Colon (tissue), 2 donors: ENCODE measurements at regions not wholly inside any gene's neighbourhood (a gene's known extent, or its start where the extent isn't known, plus 50 kb on each side); places are given as distances from the start of the nearest gene placed in this dataset.
"Not testable (repeated sequence)": the region's sequence is repeated elsewhere in the genome, so short reads cannot be mapped to it uniquely, and the experiment has no call there.

Experiments
- FAIRE-seq: peaks from 2 replicates; lab custom pipeline; 2012; peaks lifted over from hg19 to GRCh38; lab: Jason Lieb, UNC
- donor health status: control.
- donor health status: control.

DNA sequence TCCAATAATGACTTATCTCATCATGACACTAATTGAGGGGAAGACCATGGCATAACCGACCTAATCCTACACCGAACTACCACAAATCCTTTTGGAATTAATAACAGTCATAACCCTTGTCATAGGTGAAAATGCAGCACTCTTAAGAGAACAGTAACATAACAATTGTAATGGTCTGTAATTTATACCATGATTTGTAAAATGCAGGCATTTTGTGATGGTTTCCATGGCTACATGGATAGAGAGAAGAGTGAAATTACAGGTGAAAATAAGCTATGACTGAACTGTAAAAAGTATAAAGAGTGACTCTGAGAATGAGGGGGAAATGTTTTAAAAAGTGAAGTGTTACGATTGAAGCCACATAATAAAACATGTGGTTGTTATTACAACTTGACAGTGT, 494.1 kb upstream of the SLC39A10 start:
- no peak for FAIRE-seq

DNA sequence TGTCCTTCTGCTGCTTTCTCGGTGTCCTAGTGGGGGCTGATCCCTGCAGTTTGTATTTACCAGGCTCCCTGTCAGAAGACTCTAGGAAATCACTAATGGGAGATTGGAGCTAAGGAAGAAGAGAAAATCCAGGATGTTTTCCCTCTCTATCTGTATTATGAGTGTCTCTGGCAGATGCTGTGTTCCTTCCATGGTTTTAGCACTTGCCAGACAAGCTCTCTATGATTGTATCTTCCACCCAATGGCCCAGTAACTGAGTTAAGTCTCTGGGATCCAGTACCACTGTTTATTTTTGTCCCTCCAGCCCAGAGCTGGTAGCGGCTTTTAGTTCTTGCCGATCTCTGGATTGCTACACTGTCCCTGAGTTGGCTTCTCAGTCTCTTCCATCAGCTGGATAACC, 494.8 kb upstream of the SLC39A10 start:
- FAIRE-seq: no peak

DNA sequence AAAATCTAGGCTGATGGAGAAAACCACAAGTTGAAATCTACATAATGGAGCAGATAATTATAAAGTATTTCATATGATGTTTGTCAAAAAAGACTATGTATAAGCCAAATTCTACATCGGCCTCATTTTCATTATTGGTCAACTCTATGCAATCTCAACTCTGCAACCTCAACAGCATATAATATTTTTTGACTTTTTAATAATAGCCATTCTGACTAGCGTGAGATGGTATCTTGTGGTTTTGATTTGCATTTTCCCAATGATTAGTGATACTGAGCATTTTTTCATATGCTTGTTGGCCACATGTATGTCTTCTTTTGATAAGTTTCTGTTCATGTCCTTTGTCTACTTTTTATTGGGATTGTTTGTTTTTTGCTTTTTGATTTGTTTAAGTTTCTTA, 496.1 kb upstream of the SLC39A10 start:
- FAIRE-seq: no peak

DNA sequence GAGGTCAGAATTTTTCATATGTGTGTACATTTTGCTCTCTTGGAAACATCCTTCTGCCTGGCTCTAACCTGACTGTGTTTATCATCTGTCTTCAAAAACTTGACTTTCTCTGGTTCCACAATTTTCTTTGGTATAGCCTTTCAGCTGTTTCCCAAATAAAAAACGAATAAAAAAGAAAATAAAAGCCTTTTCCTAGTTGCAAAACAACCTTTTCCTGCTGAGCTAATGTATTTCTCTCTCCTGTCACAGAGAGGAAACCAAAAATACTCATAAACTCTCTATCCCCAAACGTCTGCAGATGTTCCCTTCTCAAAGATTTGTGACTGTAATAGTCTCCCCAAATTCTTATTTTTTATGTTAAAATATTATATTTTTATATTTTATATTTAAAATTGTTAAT, 505.3 kb upstream of the SLC39A10 start:
- no peak for FAIRE-seq

DNA sequence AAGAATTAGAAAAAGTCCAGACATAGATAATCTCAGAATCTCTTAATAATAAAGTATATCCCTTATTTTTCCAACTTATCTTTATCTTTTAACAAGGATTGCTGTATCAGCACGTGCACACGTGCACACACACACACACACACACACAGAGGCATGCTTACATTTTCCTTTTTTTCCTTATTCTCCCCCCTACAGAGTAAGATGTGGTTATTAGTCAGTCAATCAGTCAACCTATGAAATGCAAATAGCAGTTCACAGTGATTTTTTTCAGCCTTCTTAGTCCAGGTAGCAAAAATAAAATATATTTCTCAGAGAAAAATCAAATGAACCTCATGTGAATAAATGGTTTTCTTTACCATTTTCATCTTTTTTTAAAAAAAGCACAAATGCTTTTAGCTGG, 506.2 kb upstream of the SLC39A10 start:
- FAIRE-seq: no peak

DNA sequence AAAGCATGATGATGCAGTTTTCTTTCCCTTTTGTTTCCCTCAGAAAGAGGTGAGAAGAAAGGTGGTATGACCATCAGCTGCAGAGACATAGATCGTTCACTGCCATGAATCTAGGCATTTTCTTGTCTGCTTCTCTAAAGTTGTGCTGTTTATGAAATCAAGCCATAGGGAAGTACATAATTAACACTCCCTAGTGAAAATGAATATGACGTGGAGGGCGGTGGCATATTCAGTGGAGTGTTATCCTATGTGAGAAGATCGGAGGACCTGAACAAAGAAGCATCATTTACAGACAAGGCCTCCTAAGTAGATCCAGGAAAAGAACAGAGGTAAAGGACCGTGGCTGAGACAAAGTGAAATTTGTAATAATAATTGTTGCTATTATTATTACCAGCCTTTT, 509.0 kb upstream of the SLC39A10 start:
- no peak for FAIRE-seq

DNA sequence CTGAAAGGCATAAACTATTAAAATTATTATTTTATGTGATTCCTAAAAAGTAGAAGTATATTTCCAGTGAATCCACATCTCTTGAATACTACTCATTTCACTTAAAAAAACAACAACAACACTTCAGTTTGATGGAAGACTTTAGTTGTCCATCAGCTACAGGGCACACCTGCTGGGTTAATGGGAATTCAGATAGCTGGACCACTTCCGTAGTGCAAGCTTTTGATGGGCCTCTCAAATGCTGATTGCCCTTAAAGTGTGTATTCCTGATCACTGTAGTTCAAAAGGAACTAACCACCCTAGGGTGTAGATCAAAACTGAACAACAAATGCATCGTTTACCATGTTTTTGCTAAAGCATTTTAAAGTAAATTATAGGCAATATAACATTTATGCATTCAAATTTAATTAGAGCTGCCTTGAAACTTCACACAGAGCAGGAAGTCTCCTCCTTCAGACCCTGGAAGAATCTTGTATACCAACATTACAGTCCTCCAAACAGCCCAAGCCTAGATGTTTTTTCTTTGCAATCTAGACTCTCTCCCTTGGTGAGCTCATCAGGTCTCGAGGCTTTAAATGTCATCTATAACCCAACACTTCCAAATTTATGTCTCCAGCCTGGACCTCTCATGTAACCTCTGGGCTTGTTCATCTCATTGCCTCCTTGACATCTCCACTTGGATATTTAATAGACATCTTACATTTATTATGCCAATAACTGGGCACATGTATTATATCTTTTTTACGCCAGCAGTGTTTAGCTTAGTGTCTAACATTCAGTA, 510.1 kb upstream of the SLC39A10 start:
- FAIRE-seq: no peak

DNA sequence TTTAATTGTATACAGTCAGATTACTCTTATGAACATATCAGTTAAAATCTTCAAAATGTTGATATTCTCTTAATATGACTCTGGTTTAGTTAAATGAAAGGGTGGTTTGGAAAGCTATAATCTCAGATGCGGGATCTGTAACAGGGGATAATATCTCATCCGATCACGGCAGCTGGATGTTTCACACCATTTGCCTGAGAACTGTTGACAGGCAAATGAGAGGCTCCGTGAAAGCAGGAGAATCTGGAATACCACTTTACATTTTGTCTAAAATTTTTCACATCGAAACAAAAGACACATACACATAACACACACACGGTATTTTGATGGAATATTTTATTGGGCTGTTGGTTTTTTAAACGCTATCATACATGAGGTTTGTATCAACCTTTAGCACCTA, 518.6 kb upstream of the SLC39A10 start:
- FAIRE-seq: no peak

DNA sequence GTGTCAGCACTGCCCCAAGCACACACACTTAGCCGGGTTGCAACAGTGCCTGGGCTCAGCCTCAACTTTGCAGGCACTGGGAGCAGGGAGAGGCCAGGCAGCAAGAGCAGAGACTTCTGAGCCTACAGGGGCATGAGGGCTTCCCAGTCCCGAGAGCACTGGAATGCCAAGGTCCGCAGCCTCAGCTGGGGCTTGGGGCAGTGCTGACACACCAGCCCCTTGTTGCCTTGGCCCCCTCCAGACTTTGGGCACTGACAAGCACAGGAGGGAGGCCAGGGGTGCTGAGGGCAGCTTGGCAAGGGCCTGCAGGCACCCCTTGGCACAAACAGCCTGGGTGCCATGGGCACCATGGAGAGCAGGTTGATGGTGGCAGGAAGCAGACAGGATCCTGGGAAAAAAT, 531.1 kb upstream of the SLC39A10 start:
- not testable (repeated sequence) for FAIRE-seq

DNA sequence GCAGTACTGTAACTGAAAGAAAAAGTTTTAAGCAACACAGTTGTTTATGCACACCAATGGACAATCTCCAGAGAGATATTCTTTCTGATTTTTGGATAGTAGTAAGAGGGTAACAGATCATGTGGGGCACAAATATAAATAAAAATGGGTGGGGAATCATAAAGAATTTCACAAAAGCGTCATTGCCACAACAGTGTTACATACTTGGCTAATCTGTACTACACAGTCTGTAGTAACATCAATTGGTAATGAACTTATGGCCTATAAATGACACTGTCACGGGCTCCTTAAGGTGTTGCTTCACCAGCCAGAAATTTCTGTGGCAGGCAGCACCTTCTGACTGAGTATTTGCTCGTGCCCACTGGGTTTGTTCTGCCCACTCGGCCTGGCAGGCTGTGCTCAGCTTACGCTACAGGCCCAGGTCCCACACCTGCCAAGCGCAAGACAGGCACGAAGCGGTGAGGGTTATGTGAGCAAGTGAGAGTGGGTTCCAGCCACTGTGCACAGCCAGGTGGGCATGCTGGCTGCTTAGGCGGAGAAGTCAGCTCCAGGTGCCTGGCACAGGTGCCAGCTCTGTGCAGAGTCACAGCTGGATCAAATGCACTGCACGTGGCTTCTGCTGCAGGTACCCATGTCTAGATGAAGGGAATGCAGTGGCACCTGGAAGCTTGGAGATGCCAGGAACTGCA, 532.5 kb upstream of the SLC39A10 start:
- FAIRE-seq: no peak

DNA sequence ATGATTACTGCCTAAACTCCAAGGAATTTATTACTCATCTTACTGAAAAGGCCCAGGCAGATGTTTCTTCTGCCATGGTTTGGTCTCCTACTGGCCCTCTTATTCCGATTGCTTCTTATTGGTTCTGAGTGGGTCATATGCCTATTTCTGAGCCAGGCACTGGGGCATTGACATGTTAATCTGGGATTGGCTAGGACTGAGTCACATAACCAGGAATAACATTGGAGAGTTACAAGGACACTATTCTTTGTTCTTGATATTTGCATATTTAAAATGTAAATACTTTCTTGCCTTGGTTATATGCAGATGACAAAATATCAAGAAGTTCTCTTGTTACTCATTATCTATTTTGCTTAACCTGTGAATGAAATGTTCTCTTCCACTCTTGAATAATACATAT, 534.4 kb upstream of the SLC39A10 start:
- no peak for FAIRE-seq

DNA sequence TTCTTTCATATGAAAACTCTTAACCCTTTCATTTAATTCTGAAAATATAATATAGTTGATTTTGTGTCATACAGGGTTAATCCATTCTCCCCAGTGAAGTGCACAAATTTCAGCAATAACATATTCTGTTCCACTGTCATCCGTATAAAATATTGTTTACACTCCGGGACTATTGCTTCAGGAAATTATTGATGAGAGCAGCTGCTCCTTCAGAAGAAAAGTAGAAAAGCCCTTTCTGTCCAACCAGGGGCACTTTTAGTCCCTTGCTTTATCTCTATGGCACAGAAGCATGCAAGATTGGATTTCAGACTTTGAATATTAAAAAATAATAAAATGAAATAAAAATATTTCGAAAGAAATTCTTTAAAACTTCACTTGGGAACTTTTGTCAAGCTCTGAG, 535.7 kb upstream of the SLC39A10 start:
- no peak for FAIRE-seq

DNA sequence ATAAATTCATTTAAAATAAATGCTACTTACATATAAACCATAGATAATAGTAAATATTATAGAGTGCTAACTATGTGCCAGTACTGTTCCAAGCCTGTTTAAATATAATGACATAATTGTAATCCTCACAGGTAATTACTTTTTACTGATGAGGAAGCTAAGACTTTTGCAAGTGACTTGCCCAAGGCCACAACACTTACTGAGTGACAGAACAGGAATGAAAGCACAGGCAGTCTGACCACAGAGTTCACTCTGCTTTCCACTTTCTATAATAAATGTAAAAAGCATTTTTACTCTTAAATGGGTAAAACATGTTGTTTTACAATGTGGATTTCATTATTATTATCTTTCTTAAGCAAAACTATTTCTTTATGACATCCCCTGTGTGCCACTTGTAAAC, 537.8 kb upstream of the SLC39A10 start:
- FAIRE-seq: no peak

DNA sequence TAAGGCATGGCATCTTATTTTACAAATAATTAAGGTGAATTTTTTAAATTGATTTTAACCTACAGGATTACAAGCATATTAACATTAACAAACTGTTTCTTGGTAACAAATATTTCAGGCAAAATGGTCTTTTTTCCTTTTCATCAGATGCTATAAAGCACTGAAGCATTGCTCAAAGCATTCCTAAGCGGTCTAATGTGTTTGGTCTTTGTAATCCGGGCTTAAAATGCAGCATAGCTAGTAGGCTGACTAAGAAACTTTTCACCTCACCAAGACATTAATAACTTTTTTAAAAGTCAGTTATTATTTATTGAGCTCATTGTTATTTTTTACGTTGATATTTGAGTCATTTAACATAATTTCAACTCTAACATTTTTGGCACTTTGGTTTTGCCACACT, 538.8 kb upstream of the SLC39A10 start:
- no peak for FAIRE-seq

DNA sequence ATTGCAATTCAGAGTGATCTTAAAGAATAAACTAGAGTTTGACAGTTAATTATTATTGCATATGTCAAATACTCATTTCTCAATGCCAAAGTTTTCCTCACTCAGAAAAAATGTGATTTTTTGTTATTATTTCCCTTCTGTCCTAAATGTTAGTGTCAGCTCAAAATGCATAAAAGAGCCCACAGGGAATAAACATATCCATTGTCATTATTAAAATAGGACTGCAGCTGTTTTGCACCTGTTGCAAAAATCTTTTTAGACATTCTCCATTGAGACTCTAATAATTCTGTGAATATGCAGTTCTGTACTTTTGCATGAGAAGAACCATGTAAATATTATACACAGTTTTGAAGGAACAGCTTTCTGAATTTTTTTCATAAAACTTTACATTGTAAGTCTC, 540.0 kb upstream of the SLC39A10 start:
- FAIRE-seq: no peak

DNA sequence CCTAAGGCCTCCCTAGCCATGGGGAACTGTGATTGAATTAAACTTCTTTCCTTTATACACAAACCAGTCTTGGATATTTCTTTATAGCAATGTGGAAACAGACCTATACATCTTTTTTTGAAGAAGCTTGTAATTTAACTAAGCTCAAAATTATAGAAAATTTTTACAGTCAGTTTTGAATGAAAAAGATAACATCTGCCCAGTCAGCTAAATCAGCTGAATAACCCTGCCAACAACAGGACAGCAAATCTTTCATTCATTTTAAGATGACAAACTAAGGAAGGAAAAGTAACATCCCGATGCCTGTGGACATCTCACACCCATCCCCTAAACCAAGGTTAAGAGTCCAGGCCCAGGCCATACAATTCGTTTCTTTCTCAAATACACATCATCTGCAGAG, 541.3 kb upstream of the SLC39A10 start:
- no peak for FAIRE-seq

DNA sequence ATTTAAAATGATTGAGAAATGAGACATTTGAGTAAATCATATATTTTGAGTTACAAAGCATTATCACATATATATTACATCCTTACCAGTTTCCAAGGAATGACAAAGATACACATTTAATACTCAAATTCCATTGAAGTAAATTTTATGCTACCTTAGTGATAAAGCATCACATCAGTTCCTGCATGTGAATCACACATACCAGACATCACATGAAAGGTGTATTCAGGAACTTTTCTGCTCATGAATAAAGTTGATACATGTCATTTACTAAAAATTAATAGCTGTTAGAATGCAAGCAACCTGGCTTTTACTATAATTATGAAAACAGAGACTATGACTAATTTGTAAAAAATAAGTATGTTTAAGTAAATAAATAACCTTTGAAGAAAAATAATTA, 548.8 kb upstream of the SLC39A10 start:
- FAIRE-seq: no peak

DNA sequence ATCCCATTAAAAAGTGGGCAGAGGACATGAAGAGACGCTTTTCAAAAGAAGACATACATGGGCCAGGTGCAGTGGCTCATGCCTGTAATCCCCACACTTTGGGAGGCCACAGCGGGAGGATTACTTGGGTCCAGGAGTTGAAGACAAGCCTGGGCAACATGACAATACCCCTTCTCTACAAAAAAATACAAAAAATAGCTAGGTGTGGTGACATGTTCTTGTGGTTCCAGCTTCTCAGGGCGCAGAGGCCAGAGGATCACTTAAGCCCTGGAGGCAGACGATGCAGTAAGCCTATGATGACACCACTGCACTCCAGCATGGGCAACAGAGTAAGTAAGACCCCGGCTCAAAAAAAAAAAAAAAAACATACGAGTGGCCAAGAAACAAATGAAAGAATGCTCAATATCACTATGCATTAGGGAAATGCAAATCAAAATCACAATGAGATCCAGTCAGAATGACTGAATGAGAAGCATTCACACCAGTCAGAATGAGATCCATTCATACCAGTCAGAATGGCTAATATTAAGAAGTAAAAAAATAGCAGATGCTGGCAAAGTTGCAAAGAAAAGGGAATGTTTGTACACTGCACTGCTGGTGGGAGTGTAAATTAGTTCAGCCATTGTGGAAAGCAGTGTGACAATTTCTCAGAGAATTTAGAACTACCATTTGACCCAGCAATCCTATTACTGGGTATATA, 550.2 kb upstream of the SLC39A10 start:
- FAIRE-seq: no peak

DNA sequence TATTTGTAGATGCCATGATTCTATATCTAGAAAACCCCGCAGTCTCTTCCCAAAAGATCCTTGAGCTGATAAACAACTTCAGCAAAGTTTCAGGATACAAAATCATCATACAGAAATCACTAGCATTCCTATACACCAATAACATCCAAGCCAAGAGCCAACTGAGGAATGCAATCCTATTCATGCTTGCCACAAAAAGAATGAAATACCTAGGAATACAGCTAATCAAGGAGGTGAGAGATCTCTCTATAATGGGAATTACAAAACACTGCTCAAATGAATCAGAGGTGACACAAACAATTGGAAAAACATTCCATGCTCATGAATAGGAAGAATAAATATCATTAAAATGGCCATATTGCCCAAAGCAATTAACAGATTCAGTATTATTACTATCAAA, 551.4 kb upstream of the SLC39A10 start:
- no peak for FAIRE-seq

DNA sequence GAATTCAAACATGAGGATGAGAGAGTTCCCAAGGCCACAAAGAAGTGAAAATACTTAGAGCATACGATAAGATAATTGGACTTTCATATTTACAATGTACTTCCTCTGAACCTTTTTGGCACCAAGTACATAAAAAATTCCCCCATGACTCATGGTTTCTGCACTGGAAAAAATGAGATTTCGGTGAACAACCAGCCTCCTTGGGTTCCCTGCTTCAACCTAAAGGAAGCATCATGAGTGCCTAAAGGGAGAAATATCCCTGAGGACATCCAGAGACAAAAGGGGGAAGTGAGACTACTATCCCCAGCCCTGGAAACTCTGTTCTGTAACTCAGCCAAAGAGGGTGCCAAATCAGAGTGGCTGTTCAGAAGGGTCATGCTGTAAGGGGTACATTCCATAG, 562.7 kb upstream of the SLC39A10 start:
- FAIRE-seq: no peak

DNA sequence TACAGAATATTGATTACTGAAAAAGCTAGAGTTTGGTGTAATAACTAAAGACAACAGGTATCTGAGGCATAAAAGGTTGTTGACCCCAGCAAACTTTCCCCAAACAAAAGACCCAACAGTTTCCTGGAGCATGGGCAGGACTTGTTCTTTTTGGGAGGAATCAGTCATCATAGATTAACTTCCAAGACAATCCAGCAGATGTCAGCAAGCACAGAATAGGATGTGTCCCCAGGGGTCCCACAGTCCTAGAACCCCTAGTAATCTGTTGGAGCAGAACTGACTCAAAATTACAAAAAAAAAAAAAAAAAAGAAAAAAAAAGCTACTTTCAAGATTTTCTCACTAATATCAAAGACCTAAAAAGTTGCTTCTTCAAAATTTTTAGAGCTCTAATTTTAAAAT, 564.7 kb upstream of the SLC39A10 start:
- FAIRE-seq: no peak

DNA sequence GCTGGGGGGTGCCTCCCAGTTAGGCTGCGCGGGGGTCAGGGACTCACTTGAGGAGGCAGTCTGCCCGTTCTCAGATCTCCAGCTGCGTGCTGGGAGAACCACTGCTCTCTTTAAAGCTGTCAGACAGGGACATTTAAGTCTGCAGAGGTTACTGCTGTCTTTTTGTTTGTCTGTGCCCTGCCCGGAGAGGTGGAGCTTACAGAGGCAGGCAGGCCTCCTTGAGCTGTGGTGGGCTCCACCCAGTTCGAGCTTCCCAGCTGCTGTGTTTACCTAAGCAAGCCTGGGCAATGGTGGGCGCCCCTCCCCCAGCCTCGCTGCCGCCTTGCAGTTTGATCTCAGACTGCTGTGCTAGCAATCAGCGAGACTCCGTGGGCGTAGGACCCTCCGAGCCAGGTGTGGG, 584.2 kb upstream of the SLC39A10 start:
- not testable (repeated sequence) for FAIRE-seq

DNA sequence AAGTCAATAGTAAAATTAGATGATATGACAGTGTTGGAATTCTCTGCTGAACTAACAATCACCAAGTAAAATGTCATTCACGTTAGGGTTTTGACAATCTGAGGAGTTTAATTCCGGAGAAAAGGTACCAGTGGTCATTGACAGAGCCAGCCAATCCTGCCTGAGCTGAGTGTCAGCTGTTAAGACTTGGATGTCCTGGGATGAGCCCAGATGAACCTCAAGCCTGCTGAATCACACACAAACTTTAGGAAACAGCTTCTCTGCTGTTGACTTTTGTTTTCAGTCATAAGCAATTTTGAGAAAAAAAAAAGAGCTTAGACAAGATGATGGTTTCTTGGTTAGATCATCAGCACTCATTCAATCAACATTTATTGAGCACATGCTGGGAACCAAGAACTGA, 600.0 kb upstream of the SLC39A10 start:
- FAIRE-seq: no peak
